GM19455 (cell line): ENCODE measurements at regions not wholly inside any gene's neighbourhood (a gene's known extent, or its start where the extent isn't known, plus 50 kb on each side); places are given as distances from the start of the nearest gene placed in this dataset.
"Not testable (repeated sequence)": the region's sequence is repeated elsewhere in the genome, so short reads cannot be mapped to it uniquely, and the experiment has no call there.

Experiments
- ATAC-seq: cut with Tn5 transposase; IDR thresholded peaks from one replicate; pipeline ENCODE4 v1.9.1; 2021; ENCODE audit not compliant: unreplicated experiment

GRCh38 chr2:209018633-209019032, 405.2 kb upstream of the MAP2 start:
- not testable (repeated sequence) for ATAC-seq

- ATAC-seq, result no peak
Observed at GRCh38 chr2:209029249-209029648, 394.6 kb upstream of the MAP2 start.

- ATAC-seq, result no peak
Observed at GRCh38 chr2:209044307-209044706, 379.5 kb upstream of the MAP2 start.

- no peak for ATAC-seq
Observed at GRCh38 chr2:209046163-209046562, 377.7 kb upstream of the MAP2 start.

- ATAC-seq, result no peak
Observed at GRCh38 chr2:209049608-209050007, 374.2 kb upstream of the MAP2 start.

- ATAC-seq, result no peak
Observed at GRCh38 chr2:209062210-209062609, 361.6 kb upstream of the MAP2 start.

GRCh38 chr2:209070262-209070661, 353.6 kb upstream of the MAP2 start:
- ATAC-seq, result no peak

- ATAC-seq, result no peak
Observed at GRCh38 chr2:209073151-209073550, 350.7 kb upstream of the MAP2 start.

GRCh38 chr2:209074711-209075110, 349.1 kb upstream of the MAP2 start:
- ATAC-seq, result no peak

GRCh38 chr2:209076151-209076550, 347.7 kb upstream of the MAP2 start:
- no peak for ATAC-seq

GRCh38 chr2:209086761-209087160, 337.1 kb upstream of the MAP2 start:
- ATAC-seq, result no peak

- no peak for ATAC-seq
Observed at GRCh38 chr2:209091056-209091455, 332.8 kb upstream of the MAP2 start.

GRCh38 chr2:209094221-209094620, 329.6 kb upstream of the MAP2 start:
- no peak for ATAC-seq

- ATAC-seq, result no peak
Observed at GRCh38 chr2:209095432-209095831, 328.4 kb upstream of the MAP2 start.

GRCh38 chr2:209097168-209097567, 326.7 kb upstream of the MAP2 start:
- ATAC-seq, result no peak

- ATAC-seq, result no peak
Observed at GRCh38 chr2:209102319-209102718, 321.5 kb upstream of the MAP2 start.

- no peak for ATAC-seq
Observed at GRCh38 chr2:209113026-209113425, 310.8 kb upstream of the MAP2 start.

- ATAC-seq, result no peak
Observed at GRCh38 chr2:209114588-209115240, 309.1 kb upstream of the MAP2 start.

- peak; percentile 85 for ATAC-seq
Observed at GRCh38 chr2:209121691-209122090, 302.2 kb upstream of the MAP2 start.

GRCh38 chr2:209125291-209125690, 298.6 kb upstream of the MAP2 start:
- ATAC-seq, result no peak

- ATAC-seq, result no peak
Observed at GRCh38 chr2:209138079-209138478, 285.8 kb upstream of the MAP2 start.

GRCh38 chr2:209141142-209141541, 282.7 kb upstream of the MAP2 start:
- ATAC-seq, result no peak

- ATAC-seq, result no peak
Observed at GRCh38 chr2:209141818-209142217, 282.0 kb upstream of the MAP2 start.
